HG03457 (cell line): ENCODE measurements at regions not wholly inside any gene's neighbourhood (a gene's known extent, or its start where the extent isn't known, plus 50 kb on each side); places are given as distances from the start of the nearest gene placed in this dataset.
"Not testable (repeated sequence)": the region's sequence is repeated elsewhere in the genome, so short reads cannot be mapped to it uniquely, and the experiment has no call there.

ENCODE experiments used
- ATAC-seq: cut with Tn5 transposase; IDR thresholded peaks from one replicate; pipeline ENCODE4 v1.9.1; 2021; ENCODE audit warnings: moderate number of reproducible peaks; ENCODE audit not compliant: unreplicated experiment

GRCh38 chr6:81256223-81256622, 496.3 kb downstream of the TENT5A start:
- not testable (repeated sequence) for ATAC-seq

- no peak for ATAC-seq
These were observed 498.7 kb downstream of the TENT5A start for GRCh38 chr6:81253821-81254220.

GRCh38 chr6:81252231-81252630, 500.2 kb downstream of the TENT5A start:
- ATAC-seq: no peak

GRCh38 chr6:81246200-81246599, 506.3 kb downstream of the TENT5A start:
- ATAC-seq: no peak

GRCh38 chr6:81242624-81243023, 509.9 kb downstream of the TENT5A start:
- no peak for ATAC-seq

GRCh38 chr6:81241126-81242041, 511.1 kb downstream of the TENT5A start:
- no peak for ATAC-seq

- ATAC-seq: no peak
These were observed 514.1 kb downstream of the TENT5A start for GRCh38 chr6:81238390-81238789.

GRCh38 chr6:81237226-81237625, 515.3 kb downstream of the TENT5A start:
- ATAC-seq: no peak

GRCh38 chr6:81235512-81235911, 517.0 kb downstream of the TENT5A start:
- ATAC-seq: no peak

GRCh38 chr6:81233990-81234389, 518.5 kb downstream of the TENT5A start:
- no peak for ATAC-seq

GRCh38 chr6:81228912-81229555, 523.4 kb downstream of the TENT5A start:
- no peak for ATAC-seq

GRCh38 chr6:81226957-81227356, 525.5 kb downstream of the TENT5A start:
- no peak for ATAC-seq

GRCh38 chr6:81216668-81217067, 535.8 kb downstream of the TENT5A start:
- ATAC-seq: no peak

GRCh38 chr6:81215092-81215432, 537.4 kb downstream of the TENT5A start:
- no peak for ATAC-seq

- no peak for ATAC-seq
These were observed 537.9 kb downstream of the TENT5A start for GRCh38 chr6:81214414-81215091.

- ATAC-seq: no peak
These were observed 547.8 kb downstream of the TENT5A start for GRCh38 chr6:81204731-81205130.

- no peak for ATAC-seq
These were observed 558.1 kb downstream of the TENT5A start for GRCh38 chr6:81194374-81194773.

GRCh38 chr6:81172056-81172740, 580.3 kb downstream of the TENT5A start:
- ATAC-seq: no peak

GRCh38 chr6:81169166-81169565, 583.3 kb downstream of the TENT5A start:
- no peak for ATAC-seq

GRCh38 chr6:81166770-81167169, 585.7 kb downstream of the TENT5A start:
- ATAC-seq: no peak

- no peak for ATAC-seq
These were observed 593.5 kb downstream of the TENT5A start for GRCh38 chr6:81158956-81159355.
